ENCODE measurements at regions not wholly inside any gene's neighbourhood (a gene's known extent, or its start where the extent isn't known, plus 50 kb on each side); places are given as distances from the start of the nearest gene placed in this dataset.

DNA sequence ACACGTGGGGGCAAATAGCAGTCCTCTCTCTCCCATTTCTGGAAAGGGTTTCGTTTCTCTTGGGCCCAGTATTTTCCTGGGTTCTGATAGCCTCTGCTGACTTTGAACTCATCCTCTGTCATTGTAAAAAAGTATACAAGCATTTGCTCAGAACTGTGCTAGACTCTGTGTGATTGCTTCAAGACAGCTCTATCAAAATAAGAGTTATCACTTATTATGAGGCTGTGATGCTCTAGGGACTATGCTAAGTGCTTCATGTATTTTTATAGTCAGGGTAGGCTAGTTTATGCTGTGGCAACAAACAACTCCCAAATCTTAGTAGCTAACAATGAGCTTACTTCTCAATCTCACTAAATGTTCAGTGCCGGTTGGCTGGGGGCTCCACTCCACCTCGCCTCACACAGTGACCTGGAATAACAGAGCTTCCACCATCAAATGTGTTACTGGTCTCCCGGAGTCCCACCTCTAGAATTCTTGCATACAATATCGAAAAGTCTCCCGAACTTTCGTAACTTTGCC lies 110.8 kb upstream of the CDC42EP3 start:
- H3K27me3 ChIP-seq (ENCODE audit: insufficient read depth, low read length): no peaks in the 10 kb centered on the region
- no peaks in the 10 kb centered on the region for H4K20me1 ChIP-seq (ENCODE audit: control insufficient read depth, insufficient read depth, insufficient read length)
- no peak overlapping the region for H2AFZ ChIP-seq (ENCODE audit: low read length)
- H3K36me3 Mint-ChIP-seq (ENCODE audit: insufficient read depth in 1 of 3, low read depth in 3 of 3): peaks cover 0 to 1% (median 0%) of the 10 kb centered on the region in 3 experiments; a peak in 1 of 7 replicates
- H3K27me3 Mint-ChIP-seq (ENCODE audit: low read depth): no peaks in the 10 kb centered on the region; the same call in 1 of the 2 replicates
- H3K9ac ChIP-seq (ENCODE audit: extremely low read depth, insufficient read length, low read length): no peak overlapping the region
- no peak for DNase-seq
- no peak overlapping the region for H2BK5ac ChIP-seq (ENCODE audit: insufficient read length, low read length)
- no peak overlapping the region for H3K4me2 ChIP-seq (ENCODE audit: insufficient read depth, insufficient read length, low read length)
- no peaks in the 10 kb centered on the region for H3K79me2 ChIP-seq (ENCODE audit: insufficient read depth, low read length)
- H4K5ac ChIP-seq (ENCODE audit: insufficient read length, low read depth, low read length): no peak overlapping the region
- no peak overlapping the region for H3K27ac Mint-ChIP-seq
- H3K4me1 ChIP-seq (ENCODE audit: insufficient read depth, low read length): no peaks in the 10 kb centered on the region
- no peak overlapping the region for H2BK12ac ChIP-seq (ENCODE audit: insufficient read length, low read depth, low read length)
- no peak overlapping the region for H3K14ac ChIP-seq (ENCODE audit: insufficient read depth, low read length)
- H2BK15ac ChIP-seq (ENCODE audit: low read depth, low read length): no peak overlapping the region
- H3K27ac ChIP-seq (ENCODE audit: insufficient read length, low read depth, low read length): no peak overlapping the region
- no peaks in the 10 kb centered on the region for H3K23me2 ChIP-seq (ENCODE audit: insufficient read length, low read depth, low read length, poor library complexity, severe bottlenecking)
- H2AK5ac ChIP-seq (ENCODE audit: insufficient read length, low read length): no peak overlapping the region
- no peak overlapping the region for H4K8ac ChIP-seq (replicated peaks; ENCODE audit: insufficient read length, low read depth, low read length)
- peaks cover 0 to 5% of the 10 kb centered on the region in 2 experiments; a peak in 2 of 4 replicates for H3K4me1 Mint-ChIP-seq
- H3K79me1 ChIP-seq (ENCODE audit: insufficient read depth, low read depth, low read length, poor library complexity, severe bottlenecking): no peaks in the 10 kb centered on the region
- H2BK20ac ChIP-seq (ENCODE audit: low read depth, low read length, poor library complexity, severe bottlenecking): no peak overlapping the region
- H3K4me3 Mint-ChIP-seq: no peak overlapping the region
- H3K9me3 Mint-ChIP-seq: peaks cover 0 to 2% of the 10 kb centered on the region in 2 experiments; a peak in 2 of 5 replicates
- no peaks in the 10 kb centered on the region for H3K9me3 ChIP-seq (ENCODE audit: control insufficient read depth, low read depth, low read length)
- H3T11ph ChIP-seq (ENCODE audit: low read length): no peak overlapping the region
- TF ChIP-seq, protein P1, sequence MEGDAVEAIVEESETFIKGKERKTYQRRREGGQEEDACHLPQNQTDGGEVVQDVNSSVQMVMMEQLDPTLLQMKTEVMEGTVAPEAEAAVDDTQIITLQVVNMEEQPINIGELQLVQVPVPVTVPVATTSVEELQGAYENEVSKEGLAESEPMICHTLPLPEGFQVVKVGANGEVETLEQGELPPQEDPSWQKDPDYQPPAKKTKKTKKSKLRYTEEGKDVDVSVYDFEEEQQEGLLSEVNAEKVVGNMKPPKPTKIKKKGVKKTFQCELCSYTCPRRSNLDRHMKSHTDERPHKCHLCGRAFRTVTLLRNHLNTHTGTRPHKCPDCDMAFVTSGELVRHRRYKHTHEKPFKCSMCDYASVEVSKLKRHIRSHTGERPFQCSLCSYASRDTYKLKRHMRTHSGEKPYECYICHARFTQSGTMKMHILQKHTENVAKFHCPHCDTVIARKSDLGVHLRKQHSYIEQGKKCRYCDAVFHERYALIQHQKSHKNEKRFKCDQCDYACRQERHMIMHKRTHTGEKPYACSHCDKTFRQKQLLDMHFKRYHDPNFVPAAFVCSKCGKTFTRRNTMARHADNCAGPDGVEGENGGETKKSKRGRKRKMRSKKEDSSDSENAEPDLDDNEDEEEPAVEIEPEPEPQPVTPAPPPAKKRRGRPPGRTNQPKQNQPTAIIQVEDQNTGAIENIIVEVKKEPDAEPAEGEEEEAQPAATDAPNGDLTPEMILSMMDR (conservative IDR thresholded peaks at IDR 0.05): no peak
- no peak overlapping the region for H3K18ac ChIP-seq (ENCODE audit: insufficient read length, low read depth, low read length)
- H2BK120ac ChIP-seq (ENCODE audit: low read depth, low read length, poor library complexity, severe bottlenecking): no peak overlapping the region
- H3K56ac ChIP-seq (ENCODE audit: insufficient read length, low read depth, low read length): no peak overlapping the region
- H4K91ac ChIP-seq (ENCODE audit: insufficient read length, low read depth, low read length): no peak overlapping the region
- WGBS (ENCODE audit: extremely low coverage, insufficient read length, low lambda C conversion rate): no CpG with 5 or more reads among the region's 8 CpGs
- H3K23ac ChIP-seq (ENCODE audit: insufficient read length, low read depth, low read length): no peak overlapping the region
- H3K4ac ChIP-seq (ENCODE audit: low read depth, low read length): no peak overlapping the region
